ENCODE measurements at regions not wholly inside any gene's neighbourhood (a gene's known extent, or its start where the extent isn't known, plus 50 kb on each side); places are given as distances from the start of the nearest gene placed in this dataset.

GRCh38 chr16:76942089-76942488 is 248.9 kb upstream of the MON1B start:
- H3K9ac ChIP-seq = no peak overlapping the region
- H4K20me1 ChIP-seq (ENCODE audit: insufficient read depth) = no peaks in the 10 kb centered on the region
- TF ChIP-seq CTCF (conservative IDR thresholded peaks at IDR 0.05; ENCODE audit: low read depth, low read length) = no peak

DNA sequence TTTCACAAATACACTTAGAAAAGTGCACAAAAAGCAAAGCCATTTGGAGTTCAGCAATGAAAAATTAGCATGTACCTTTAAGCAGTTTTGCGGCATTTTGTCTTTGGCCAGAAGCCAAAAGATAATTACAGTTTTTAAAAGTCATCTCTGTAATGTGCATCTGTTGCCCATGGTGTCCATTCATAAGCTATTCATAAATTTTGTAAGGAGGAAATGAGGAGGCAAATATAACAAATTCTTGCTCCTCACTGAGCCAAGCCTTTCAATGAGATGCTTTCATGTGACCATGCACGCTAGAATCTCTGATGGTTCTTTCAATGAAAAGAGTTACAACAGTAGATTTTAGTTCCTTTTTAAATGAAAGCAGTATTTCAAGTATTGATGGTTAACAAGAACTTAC is 247.1 kb upstream of the MON1B start:
- TF ChIP-seq CTCF (conservative IDR thresholded peaks at IDR 0.05; ENCODE audit: low read depth, low read length) = no peak
- Histone ChIP-seq H2AFZ (ENCODE audit: low read depth) (no peak overlapping the region), H3K27me3 (ENCODE audit: insufficient read depth, low read depth) (no peaks in the 10 kb centered on the region), H3K36me3 (ENCODE audit: insufficient read depth) (no peaks in the 10 kb centered on the region), H3K9ac (no peak overlapping the region), H3K4me2 (no peak overlapping the region), H3K79me2 (ENCODE audit: insufficient read depth, low read depth) (no peaks in the 10 kb centered on the region), H3K4me1 (ENCODE audit: low read depth, poor library complexity, severe bottlenecking) (peaks cover 8% of the 10 kb centered on the region), H4K20me1 (ENCODE audit: insufficient read depth) (no peaks in the 10 kb centered on the region), H3K4me3 (IDR thresholded peaks at IDR 0.05; ENCODE audit: insufficient read depth, low read depth, low read length) (no peak overlapping the region), H3K27ac (no peak overlapping the region)

More at GRCh38 chr16:76942089-76942488, 248.9 kb upstream of the MON1B start:
- no peak overlapping the region for H3K27ac ChIP-seq
- no peak overlapping the region for H3K4me3 ChIP-seq (IDR thresholded peaks at IDR 0.05; ENCODE audit: insufficient read depth, low read depth, low read length)
- no peaks in the 10 kb centered on the region for H3K79me2 ChIP-seq (ENCODE audit: insufficient read depth, low read depth)
- H2AFZ ChIP-seq (ENCODE audit: low read depth) = no peak overlapping the region
- H3K36me3 ChIP-seq (ENCODE audit: insufficient read depth) = no peaks in the 10 kb centered on the region
- no peaks in the 10 kb centered on the region for H3K27me3 ChIP-seq (ENCODE audit: insufficient read depth, low read depth)
- H3K4me2 ChIP-seq = no peak overlapping the region
- peaks cover 6% of the 10 kb centered on the region for H3K4me1 ChIP-seq (ENCODE audit: low read depth, poor library complexity, severe bottlenecking)

- Histone ChIP-seq H3K79me2 (ENCODE audit: insufficient read depth, low read depth) (no peaks in the 10 kb centered on the region), H3K4me2 (no peak overlapping the region), H3K27me3 (ENCODE audit: insufficient read depth, low read depth) (no peaks in the 10 kb centered on the region), H3K4me1 (ENCODE audit: low read depth, poor library complexity, severe bottlenecking) (peaks cover 8% of the 10 kb centered on the region), H3K27ac (no peak overlapping the region), H4K20me1 (ENCODE audit: insufficient read depth) (no peaks in the 10 kb centered on the region), H3K4me3 (IDR thresholded peaks at IDR 0.05; ENCODE audit: insufficient read depth, low read depth, low read length) (no peak overlapping the region), H3K9ac (no peak overlapping the region), H2AFZ (ENCODE audit: low read depth) (no peak overlapping the region), H3K36me3 (ENCODE audit: insufficient read depth) (no peaks in the 10 kb centered on the region)
- TF ChIP-seq CTCF (conservative IDR thresholded peaks at IDR 0.05; ENCODE audit: low read depth, low read length) = no peak
These were observed 244.1 kb upstream of the MON1B start for GRCh38 chr16:76946879-76947278.

GRCh38 chr16:76947749-76948148 is 243.2 kb upstream of the MON1B start:
- Histone ChIP-seq H4K20me1 (ENCODE audit: insufficient read depth) (no peaks in the 10 kb centered on the region), H3K4me2 (no peak overlapping the region), H3K9ac (no peak overlapping the region), H3K27ac (no peak overlapping the region), H3K27me3 (ENCODE audit: insufficient read depth, low read depth) (no peaks in the 10 kb centered on the region), H3K4me1 (ENCODE audit: low read depth, poor library complexity, severe bottlenecking) (peaks cover 8% of the 10 kb centered on the region), H3K4me3 (IDR thresholded peaks at IDR 0.05; ENCODE audit: insufficient read depth, low read depth, low read length) (no peak overlapping the region), H2AFZ (ENCODE audit: low read depth) (no peak overlapping the region), H3K36me3 (ENCODE audit: insufficient read depth) (no peaks in the 10 kb centered on the region), H3K79me2 (ENCODE audit: insufficient read depth, low read depth) (no peaks in the 10 kb centered on the region)
- TF ChIP-seq CTCF (conservative IDR thresholded peaks at IDR 0.05; ENCODE audit: low read depth, low read length) = no peak

Measured in KMS-11 (cell line).